SJSA1 (cell line): ENCODE measurements at regions not wholly inside any gene's neighbourhood (a gene's known extent, or its start where the extent isn't known, plus 50 kb on each side); places are given as distances from the start of the nearest gene placed in this dataset.
"Not testable (repeated sequence)": the region's sequence is repeated elsewhere in the genome, so short reads cannot be mapped to it uniquely, and the experiment has no call there.

Experiments
- DNase-seq, 2 experiments: peaks; one replicate each; pipeline ENCODE4 v3.0.0-alpha.2; 2015 to 2020; ENCODE audit warnings: low spot score in 2 of 2, low read depth in 1 of 2
- H3K27ac ChIP-seq: fragments of 250-450 bp; sonication (Bioruptor Pico); 2 replicates; pipeline ENCODE4 v1.5.1; 2020; ENCODE audit warnings: mild to moderate bottlenecking, moderate library complexity
- H3K27me3 ChIP-seq: fragments of 250-450 bp; sonication (Bioruptor Pico); replicated peaks from 2 replicates; pipeline ENCODE4 v1.5.1; 2020; ENCODE audit warnings: mild to moderate bottlenecking, moderate library complexity
- H3K36me3 ChIP-seq: fragments of 250-450 bp; sonication (Bioruptor Pico); 2 replicates; pipeline ENCODE4 v1.5.1; 2020; ENCODE audit warnings: mild to moderate bottlenecking
- H3K4me1 ChIP-seq: fragments of 250-450 bp; sonication (Bioruptor Pico); replicated peaks from 2 replicates; pipeline ENCODE4 v1.6.1; 2021; ENCODE audit warnings: mild to moderate bottlenecking
- H3K4me3 ChIP-seq: fragments of 250-450 bp; sonication (Bioruptor Pico); 2 replicates; pipeline ENCODE4 v1.5.1; 2020; ENCODE audit warnings: mild to moderate bottlenecking
- H3K9me3 ChIP-seq: fragments of 250-450 bp; sonication (Bioruptor Pico); replicated peaks from 2 replicates; pipeline ENCODE4 v1.5.1; 2020; ENCODE audit warnings: mild to moderate bottlenecking

GRCh38 chr3:103499967-103500366, 1065.2 kb downstream of the ZPLD1 start:
- Histone ChIP-seq H3K27ac (no peak overlapping the region), H3K9me3 (no peaks in the 10 kb centered on the region), H3K36me3 (no peaks in the 10 kb centered on the region), H3K4me1 (no peaks in the 10 kb centered on the region), H3K4me3 (no peak overlapping the region), H3K27me3 (no peaks in the 10 kb centered on the region)
- no peak for DNase-seq

- Histone ChIP-seq H3K27ac (no peak overlapping the region), H3K4me3 (no peak overlapping the region), H3K4me1 (no peaks in the 10 kb centered on the region), H3K36me3 (no peaks in the 10 kb centered on the region), H3K9me3 (no peaks in the 10 kb centered on the region), H3K27me3 (no peaks in the 10 kb centered on the region)
- DNase-seq: no peak
Observed at GRCh38 chr3:103510760-103511159, 1075.9 kb downstream of the ZPLD1 start.

GRCh38 chr3:103511891-103512290, 1077.1 kb downstream of the ZPLD1 start:
- Histone ChIP-seq H3K27ac (no peak overlapping the region), H3K4me3 (no peak overlapping the region), H3K36me3 (no peaks in the 10 kb centered on the region), H3K4me1 (no peaks in the 10 kb centered on the region), H3K9me3 (no peaks in the 10 kb centered on the region), H3K27me3 (no peaks in the 10 kb centered on the region)
- DNase-seq: no peak

- H3K9me3 ChIP-seq: no peaks in the 10 kb centered on the region
- H3K27me3 ChIP-seq: no peaks in the 10 kb centered on the region
- no peak overlapping the region for H3K27ac ChIP-seq
- DNase-seq: no peak
- no peaks in the 10 kb centered on the region for H3K36me3 ChIP-seq
- no peak overlapping the region for H3K4me3 ChIP-seq
- no peaks in the 10 kb centered on the region for H3K4me1 ChIP-seq
Observed at GRCh38 chr3:103512595-103512994, 1077.8 kb downstream of the ZPLD1 start.

- no peak overlapping the region for H3K27ac ChIP-seq
- no peaks in the 10 kb centered on the region for H3K4me1 ChIP-seq
- H3K9me3 ChIP-seq: no peaks in the 10 kb centered on the region
- no peak for DNase-seq
- H3K27me3 ChIP-seq: no peaks in the 10 kb centered on the region
- no peak overlapping the region for H3K4me3 ChIP-seq
- no peaks in the 10 kb centered on the region for H3K36me3 ChIP-seq
Observed at GRCh38 chr3:103513003-103513402, 1078.2 kb downstream of the ZPLD1 start.

- no peaks in the 10 kb centered on the region for H3K9me3 ChIP-seq
- no peak for DNase-seq
- no peak overlapping the region for H3K27ac ChIP-seq
- no peaks in the 10 kb centered on the region for H3K36me3 ChIP-seq
- H3K4me3 ChIP-seq: no peak overlapping the region
- H3K4me1 ChIP-seq: no peaks in the 10 kb centered on the region
- H3K27me3 ChIP-seq: no peaks in the 10 kb centered on the region
Observed at GRCh38 chr3:103515116-103515515, 1080.3 kb downstream of the ZPLD1 start.

GRCh38 chr3:103516950-103517349, 1082.1 kb downstream of the ZPLD1 start:
- DNase-seq: no peak
- H3K4me1 ChIP-seq: no peaks in the 10 kb centered on the region
- no peaks in the 10 kb centered on the region for H3K36me3 ChIP-seq
- no peaks in the 10 kb centered on the region for H3K27me3 ChIP-seq
- no peak overlapping the region for H3K4me3 ChIP-seq
- no peaks in the 10 kb centered on the region for H3K9me3 ChIP-seq
- no peak overlapping the region for H3K27ac ChIP-seq

- not testable (repeated sequence) for DNase-seq, H3K27me3 ChIP-seq, H3K27ac ChIP-seq, H3K9me3 ChIP-seq, H3K36me3 ChIP-seq, H3K4me3 ChIP-seq, H3K4me1 ChIP-seq
Observed at GRCh38 chr3:103531327-103531726, 1096.5 kb downstream of the ZPLD1 start.

- Histone ChIP-seq H3K4me3 (no peak overlapping the region), H3K4me1 (no peaks in the 10 kb centered on the region), H3K27me3 (no peaks in the 10 kb centered on the region), H3K27ac (no peak overlapping the region), H3K9me3 (no peaks in the 10 kb centered on the region), H3K36me3 (no peaks in the 10 kb centered on the region)
- no peak for DNase-seq
Observed at GRCh38 chr3:103532986-103533385, 1098.2 kb downstream of the ZPLD1 start.

GRCh38 chr3:103554451-103554850, 1119.6 kb downstream of the ZPLD1 start:
- no peak for DNase-seq
- H3K27ac ChIP-seq: no peak overlapping the region
- no peaks in the 10 kb centered on the region for H3K27me3 ChIP-seq
- H3K36me3 ChIP-seq: no peaks in the 10 kb centered on the region
- no peaks in the 10 kb centered on the region for H3K9me3 ChIP-seq
- H3K4me1 ChIP-seq: no peaks in the 10 kb centered on the region
- H3K4me3 ChIP-seq: no peak overlapping the region

- not testable (repeated sequence) for H3K4me3 ChIP-seq, H3K27me3 ChIP-seq, DNase-seq, H3K4me1 ChIP-seq, H3K36me3 ChIP-seq, H3K9me3 ChIP-seq, H3K27ac ChIP-seq
Observed at GRCh38 chr3:103564116-103564515, 1129.3 kb downstream of the ZPLD1 start.

- no peak for DNase-seq
- Histone ChIP-seq H3K36me3 (no peaks in the 10 kb centered on the region), H3K9me3 (no peaks in the 10 kb centered on the region)
Observed at GRCh38 chr3:103585809-103586208, 1151.0 kb downstream of the ZPLD1 start.

GRCh38 chr3:103589770-103590169, 1155.0 kb downstream of the ZPLD1 start:
- H3K27ac ChIP-seq: no peak overlapping the region
- no peak for DNase-seq
- no peak overlapping the region for H3K4me3 ChIP-seq
- no peaks in the 10 kb centered on the region for H3K9me3 ChIP-seq
- H3K27me3 ChIP-seq: no peaks in the 10 kb centered on the region
- H3K36me3 ChIP-seq: no peaks in the 10 kb centered on the region
- H3K4me1 ChIP-seq: no peaks in the 10 kb centered on the region

More at GRCh38 chr3:103585809-103586208, 1151.0 kb downstream of the ZPLD1 start:
- no peaks in the 10 kb centered on the region for H3K27me3 ChIP-seq
- no peaks in the 10 kb centered on the region for H3K4me1 ChIP-seq
- no peak overlapping the region for H3K4me3 ChIP-seq
- H3K27ac ChIP-seq: no peak overlapping the region

GRCh38 chr3:103600844-103601243, 1166.0 kb downstream of the ZPLD1 start:
- no peak for DNase-seq
- Histone ChIP-seq H3K4me1 (no peaks in the 10 kb centered on the region), H3K4me3 (no peak overlapping the region), H3K36me3 (no peaks in the 10 kb centered on the region), H3K9me3 (no peaks in the 10 kb centered on the region), H3K27me3 (no peaks in the 10 kb centered on the region), H3K27ac (no peak overlapping the region)

- Histone ChIP-seq H3K36me3 (no peaks in the 10 kb centered on the region), H3K9me3 (no peaks in the 10 kb centered on the region), H3K27ac (no peak overlapping the region), H3K4me3 (no peak overlapping the region), H3K4me1 (no peaks in the 10 kb centered on the region), H3K27me3 (no peaks in the 10 kb centered on the region)
- no peak for DNase-seq
Observed at GRCh38 chr3:103601666-103602065, 1166.9 kb downstream of the ZPLD1 start.
